ENCODE measurements at regions not wholly inside any gene's neighbourhood (a gene's known extent, or its start where the extent isn't known, plus 50 kb on each side); places are given as distances from the start of the nearest gene placed in this dataset.
A peak's percentile ranks its signal among the peaks of the same experiment; 100 is the strongest.

DNA sequence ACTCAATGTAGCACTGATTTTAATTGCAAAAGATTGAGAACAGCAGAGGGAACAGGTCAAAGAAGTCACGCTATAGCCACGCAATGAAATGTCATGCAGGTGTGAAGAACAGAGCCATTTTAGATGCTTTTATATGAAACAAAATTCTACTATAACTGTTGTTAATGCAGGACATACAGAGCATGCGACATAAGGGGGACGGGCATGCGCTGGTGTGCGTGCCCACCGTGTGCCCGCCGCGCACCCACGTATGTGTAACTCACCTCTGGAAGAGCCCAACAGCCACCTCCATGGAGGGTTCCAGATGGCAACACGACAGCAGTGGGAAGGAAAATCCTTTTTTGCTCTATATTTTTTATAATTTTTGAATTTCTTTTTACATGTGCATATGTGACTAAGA, 410.0 kb upstream of the RNF32 start:
- no peak for DNase-seq

DNA sequence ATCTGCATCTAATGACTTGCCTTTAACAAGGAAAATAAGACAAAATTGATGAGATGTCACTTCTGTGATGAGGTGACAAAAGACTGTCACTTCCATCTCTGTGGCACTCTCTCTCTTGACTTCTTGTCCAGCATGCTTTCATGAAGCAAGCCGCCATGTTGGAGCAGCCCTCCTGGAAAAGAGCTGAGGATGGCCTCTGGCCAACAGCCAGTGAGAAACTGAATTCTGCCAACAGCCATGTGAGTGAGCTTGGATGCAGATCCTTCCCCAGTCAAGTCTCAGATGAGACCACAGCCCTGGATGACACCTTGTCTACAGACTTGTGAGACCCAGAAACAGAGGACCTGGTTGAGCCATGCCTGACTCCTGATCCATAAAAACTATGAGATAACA, 412.6 kb upstream of the SHH start:
- DNase-seq: no peak

DNA sequence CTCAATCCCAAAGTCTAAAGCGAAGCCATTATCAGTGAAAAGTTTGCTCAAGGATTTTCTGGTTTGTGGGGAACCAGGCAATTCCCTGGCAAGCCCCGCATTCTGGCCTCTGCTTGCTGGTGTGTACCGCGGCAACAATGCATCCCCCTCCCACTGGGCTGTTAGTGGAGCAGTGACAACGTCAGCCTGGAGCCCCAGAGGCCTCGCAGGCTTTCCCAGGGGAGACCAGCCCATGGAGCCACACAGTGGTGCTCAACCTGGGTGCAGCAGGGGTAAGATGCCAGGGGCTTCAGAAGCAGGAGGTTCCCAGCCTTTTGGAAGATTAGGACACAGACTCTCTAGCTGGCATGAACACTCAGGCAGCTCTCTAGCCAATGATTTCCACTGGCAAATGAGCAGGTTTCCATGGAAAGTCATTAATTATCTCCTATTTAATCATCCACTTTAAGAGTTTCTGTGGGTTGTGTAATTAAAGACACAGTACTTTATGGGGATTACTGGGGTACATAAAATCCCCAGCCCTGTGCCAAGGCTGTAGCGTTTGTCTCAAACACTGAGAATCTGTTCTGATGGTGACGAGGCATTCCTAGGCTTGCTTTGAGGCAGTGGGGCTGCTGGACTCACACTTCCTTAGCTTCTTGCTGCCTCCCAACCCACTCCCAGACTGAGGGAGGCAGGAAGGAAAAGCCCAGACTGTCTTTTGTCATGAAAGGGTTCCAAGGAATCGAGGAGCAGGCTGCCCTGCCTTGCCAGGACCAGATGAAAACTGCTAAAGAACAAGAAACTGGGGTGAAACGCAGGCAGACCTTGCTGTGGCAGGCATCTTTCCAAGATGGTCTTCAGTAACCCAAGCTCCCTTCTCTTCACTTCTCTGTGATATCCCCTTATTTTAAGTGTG, 411.9 kb upstream of the SHH start:
- DNase-seq: peak in 2 of 51 donors; percentile 2 to 10

DNA sequence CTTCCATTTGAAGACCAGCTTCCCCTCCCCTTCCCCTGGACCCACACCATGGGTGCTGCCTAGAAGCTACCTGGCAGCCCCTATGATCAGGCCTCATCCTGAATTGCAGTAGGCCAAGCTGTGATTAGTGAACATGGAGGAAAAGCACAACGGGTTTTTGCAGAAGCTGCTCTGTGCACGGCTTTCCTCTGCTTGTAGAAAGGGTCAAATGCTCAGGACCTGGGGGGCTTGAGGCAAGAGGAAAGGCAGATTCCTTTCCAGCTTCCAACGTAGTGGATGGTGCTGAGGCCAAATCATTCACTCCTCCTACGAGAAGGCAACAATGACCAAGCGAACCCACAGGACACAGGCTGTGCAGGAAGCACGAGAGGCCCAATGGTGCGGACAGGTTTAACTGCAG, 410.3 kb upstream of the SHH start:
- DNase-seq: no peak

DNA sequence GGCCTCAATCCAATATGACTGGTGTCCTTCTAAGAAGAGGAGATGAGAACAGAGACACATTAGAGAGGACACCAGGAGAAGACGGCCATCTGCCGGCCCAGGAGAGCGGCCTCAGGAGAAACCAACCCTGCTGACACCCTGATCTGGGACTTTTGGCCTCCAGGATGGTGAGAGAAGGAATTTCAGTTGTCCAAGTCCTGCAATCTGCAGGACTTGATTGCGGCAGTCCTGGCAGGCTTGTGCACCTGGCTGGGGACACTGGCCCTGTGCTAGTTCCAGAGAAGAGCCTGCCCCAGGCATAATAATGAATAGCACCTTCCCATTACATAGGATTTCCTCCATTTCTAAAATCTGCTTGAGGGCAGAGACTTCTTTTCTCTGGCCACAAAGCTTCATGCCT, 409.9 kb upstream of the SHH start:
- DNase-seq: no peak

DNA sequence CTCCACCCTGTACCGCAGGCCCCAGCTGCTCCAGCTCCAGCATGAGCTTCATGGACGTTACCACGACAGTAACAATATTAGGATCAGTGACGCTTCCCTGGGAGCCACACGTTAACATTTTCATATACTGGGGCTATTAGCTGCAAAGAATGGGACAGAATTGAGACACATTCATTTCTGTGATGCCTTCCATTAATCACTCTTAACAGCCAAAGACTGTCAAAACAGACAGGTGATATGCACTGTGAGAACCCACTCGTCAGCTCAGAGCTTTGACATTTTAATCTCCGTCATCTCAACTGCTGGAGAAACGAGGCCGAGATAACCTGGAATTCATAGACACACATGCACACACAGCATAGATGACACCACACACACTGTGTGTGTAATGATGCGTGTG, 408.4 kb upstream of the SHH start:
- no peak for DNase-seq

DNA sequence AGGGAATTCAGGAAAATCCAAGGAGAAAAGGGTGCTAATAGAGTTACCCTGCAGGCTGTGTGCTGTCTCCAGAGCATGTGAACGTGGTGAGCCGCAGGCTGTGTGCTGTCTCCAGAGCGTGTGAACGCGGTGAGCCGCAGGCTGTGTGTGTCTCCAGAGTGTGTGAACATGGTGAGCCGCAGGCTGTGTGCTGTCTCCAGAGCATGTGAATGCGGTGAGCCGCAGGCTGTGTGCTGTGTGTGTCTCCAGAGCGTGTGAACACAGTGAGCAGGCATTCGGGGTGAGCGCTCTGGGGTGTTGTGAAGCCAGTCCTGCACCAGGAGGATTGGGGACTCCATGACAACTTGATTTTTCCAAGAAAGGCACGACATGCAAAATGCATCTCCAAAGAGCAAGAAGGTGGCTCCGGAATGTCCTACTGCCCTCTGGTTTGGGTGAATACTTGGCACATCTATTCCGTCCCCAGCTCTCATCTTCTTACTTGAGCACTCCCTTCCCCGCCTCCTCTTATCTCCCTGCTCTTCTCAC, 407.9 kb upstream of the SHH start:
- DNase-seq: no peak

DNA sequence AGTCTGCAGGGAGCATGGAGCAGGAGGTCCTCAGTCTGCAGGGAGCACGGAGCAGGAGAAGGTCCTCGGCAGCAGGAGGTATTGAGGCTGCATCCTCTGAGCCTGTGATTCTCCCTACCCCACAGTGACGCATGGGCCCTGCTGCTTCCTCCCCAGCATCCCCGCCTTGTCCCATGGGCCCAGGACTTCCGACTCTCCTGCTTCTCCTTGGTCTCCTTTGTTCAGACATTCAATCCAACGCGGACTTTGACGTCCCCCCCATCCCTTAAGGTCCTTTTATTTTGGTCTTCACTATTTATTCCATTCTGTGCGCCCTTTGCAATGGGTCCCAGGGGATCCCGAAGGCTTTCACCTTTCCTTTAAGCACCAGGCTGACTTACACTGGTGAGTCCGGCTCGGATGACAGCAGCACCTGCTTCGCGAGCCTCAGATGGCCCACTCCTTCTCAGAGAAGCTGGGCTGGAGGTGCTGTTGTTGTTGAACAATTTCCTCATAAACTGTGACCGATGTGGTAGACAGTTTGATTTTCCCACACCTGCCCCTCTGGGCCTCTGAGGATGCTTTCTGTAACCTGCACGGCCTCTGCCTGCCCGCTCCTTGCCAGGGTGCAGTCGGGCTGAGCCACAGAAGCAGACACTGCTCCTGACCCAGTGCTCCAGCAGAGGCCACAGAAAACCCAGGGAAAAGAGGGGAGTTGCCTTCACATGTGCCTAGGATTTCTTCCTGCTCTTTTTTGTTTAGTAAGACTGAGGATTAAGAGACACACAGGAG, 407.2 kb upstream of the SHH start:
- DNase-seq: no peak

DNA sequence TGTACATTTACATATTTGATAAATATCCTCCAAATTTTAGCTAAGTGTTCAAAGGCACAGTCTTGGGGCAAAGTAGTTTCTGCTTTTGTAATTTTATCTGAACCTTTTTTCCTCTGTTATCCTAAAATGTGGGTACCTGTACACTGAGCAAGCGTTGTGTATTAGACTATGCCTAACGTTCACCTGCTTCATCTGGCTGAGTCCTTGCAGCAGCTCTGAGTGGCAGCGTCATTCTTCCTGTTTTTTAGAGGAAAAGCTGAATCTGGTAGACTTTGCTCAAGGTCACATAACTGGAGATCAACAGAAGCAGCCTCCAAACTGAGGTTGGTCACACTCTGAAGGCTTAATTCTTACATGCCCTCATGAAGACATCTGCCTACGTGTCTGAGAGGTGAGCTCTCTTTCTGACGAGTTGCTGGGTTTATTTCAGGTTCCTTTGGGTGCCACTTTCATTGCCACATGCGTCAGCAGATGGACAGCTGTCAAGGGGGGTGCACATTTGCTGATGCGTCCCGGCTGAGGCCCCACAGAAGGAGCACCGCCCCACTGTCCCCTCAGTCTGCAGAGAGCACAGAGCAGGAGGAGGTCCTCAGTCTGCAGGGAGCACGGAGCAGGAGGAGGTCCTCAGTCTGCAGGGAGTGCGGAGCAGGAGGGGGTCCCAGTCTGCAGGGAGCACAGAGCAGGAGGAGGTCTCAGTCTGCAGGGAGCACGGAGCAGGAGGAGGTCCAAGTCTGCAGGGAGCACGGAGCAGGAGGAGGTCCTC, 406.5 kb upstream of the SHH start:
- DNase-seq: no peak

DNA sequence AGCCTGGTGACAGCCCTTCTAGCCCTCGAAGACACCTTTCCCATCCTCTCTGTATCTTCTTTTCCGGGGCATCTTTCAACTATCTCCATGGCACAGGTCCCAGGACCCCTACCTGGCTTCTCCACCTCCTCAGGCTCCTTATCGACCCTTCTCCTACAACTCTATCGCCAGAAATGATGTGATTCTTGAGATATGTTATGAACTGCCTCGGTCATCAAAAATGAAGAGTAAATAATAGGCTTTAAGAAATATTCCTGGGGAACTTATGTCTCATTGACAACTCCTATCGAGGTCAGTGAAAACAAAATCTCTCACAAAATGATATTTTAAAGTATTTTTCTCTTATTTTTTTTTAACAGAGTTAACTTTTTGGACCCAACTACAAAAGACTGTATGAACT, 405.5 kb upstream of the SHH start:
- no peak for DNase-seq

DNA sequence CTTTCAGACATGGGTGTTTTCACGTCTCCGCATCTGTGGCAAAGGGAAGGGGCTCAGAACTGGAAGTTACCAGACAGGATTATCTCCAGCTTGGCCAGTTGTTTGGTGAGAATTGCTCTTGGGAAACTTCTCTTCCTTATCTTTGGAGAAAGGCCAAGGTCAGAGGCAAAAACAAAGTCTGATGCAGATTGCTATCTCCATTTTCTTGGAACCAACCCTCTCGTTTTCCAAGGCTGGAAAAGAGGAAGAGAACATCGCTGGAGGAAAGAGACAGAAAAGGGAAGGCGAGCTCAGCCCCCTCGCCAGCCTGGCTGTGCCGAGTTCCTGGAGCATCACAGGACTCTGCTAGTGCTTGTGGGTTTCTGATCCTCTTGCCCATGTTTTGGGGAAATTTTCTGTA, 396.8 kb upstream of the SHH start:
- DNase-seq: no peak

DNA sequence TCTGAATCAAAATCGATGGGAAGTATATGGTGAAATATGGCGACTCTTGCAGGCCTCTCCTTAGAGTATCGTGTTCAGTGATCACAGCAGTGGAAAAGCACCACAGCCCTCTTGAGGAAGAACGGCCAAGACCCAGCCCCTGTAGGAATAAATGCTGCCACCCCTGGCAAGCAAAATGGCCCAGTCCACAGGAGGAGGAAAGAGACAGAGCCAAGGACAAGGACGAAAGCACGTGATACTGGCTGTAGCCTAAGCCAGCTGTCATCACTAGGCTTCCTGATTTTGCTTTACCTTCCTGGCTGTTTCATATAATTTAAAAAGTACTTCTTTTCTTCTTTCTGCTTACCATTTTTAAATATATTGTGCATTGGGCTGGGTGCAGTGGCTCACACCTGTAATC, 395.0 kb upstream of the SHH start:
- no peak for DNase-seq

DNA sequence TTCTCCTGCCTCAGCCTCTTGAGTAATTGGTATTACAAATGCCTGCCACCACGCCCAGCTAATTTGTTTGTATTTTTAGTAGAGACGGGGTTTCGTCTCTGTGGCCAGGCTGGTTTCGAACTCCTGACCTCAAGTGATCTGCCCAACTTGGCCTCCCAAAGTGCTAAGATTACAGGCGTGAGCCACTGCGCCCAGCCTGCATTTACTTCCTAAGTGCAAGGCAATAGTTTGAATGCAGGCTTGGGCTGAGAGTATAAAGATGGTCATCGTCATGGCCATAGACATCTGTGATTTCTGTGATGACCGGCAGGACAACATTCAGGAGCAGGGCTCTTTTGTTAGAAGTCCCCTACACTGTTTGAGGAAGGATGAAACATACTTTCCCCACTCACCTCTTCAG, 393.9 kb upstream of the SHH start:
- no peak for DNase-seq

DNA sequence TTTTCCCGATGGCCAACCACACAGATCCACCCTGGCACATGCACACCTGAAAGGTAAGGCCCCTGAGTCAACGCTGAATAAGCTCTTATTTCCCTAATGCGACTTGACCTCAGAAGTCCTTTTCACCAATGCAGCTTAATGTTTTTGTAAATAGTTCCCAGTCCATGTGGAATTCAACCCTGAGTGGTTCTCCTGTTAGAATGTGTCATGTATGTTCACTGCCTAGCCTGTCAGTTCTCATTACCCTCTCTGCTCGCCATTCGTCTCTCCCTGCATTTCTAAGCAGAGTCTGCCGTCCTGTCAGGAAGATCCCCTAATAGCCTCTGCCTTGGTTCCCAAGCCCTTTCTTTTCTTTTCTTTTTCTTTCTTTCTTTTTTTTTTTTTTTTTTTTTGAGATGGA, 392.6 kb upstream of the SHH start:
- no peak for DNase-seq

DNA sequence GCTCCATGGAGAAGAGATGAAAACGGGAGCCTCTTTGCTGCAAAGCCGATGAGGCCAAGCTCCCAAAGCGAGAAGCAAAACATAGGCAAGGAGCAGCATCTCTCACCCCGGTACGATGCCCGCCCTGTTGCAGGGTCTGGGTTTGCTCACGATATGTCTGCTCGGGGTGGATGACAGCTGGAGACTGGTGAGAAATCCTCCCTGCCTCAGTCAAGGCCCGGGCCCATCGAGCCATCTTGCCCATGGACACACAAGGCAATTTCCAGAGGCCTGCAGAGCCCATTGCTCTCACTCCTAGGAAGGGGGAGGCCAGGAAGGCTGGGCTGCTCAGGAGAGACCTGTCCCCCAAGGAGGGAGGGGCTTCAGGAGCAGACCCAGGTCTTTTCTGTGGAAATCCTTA, 391.7 kb upstream of the SHH start:
- DNase-seq: no peak

DNA sequence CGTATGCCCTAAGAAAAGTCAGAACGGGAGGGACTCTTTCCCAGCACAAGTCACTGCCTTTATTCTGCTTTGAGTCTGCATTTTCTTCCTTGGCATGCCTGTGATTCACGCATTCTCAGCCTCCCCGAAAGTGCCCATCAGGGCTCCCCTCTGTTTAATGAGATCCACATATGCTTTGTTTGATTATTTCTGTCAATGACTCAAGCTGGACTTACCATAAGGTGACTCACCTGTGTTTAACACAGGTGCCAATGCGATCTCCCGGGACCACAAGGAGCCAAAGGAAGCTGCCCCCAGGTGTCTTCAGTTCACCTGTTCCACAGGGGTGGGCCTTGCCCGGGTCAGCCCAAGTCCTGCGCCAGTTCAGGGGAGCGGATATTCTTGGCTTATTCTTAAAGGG, 386.0 kb upstream of the SHH start:
- no peak for DNase-seq

DNA sequence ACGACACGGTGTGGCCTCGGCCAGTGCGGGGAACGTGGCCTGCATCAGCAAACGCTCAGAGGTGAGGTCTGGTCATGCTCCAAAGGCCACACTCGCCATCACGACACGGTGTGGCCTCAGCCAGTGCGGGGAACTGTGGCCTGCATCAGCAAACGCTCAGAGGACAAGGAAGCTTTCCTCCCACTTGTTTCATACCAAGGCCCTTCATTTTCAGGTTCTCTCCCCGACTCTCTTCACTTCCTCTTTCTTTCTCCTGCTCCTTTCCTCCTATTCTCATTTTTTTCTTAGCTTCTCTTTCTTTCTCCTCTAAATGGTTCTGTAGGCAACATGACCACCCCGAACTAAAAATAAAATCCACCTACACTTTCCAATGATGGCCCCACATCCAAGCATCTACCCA, 384.4 kb upstream of the SHH start:
- DNase-seq: no peak

DNA sequence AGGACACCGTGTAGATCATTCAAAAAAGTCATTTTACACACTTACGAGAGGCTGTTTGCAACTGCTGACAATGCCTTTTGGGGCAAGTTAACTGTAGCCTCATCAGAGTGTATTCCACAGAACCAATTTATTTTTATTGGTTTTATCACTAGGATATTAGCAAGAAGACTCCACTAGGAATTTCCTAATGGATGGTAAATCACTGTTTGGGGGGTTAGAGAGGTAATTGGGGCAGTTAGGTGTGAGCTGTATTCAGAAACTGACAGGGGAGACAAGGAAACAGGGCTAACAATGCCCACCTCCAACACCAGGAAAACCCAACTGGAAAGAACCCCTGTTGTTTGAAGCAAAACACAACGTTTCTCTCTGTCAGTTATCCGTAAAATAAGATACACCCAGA, 383.0 kb upstream of the SHH start:
- DNase-seq: no peak

DNA sequence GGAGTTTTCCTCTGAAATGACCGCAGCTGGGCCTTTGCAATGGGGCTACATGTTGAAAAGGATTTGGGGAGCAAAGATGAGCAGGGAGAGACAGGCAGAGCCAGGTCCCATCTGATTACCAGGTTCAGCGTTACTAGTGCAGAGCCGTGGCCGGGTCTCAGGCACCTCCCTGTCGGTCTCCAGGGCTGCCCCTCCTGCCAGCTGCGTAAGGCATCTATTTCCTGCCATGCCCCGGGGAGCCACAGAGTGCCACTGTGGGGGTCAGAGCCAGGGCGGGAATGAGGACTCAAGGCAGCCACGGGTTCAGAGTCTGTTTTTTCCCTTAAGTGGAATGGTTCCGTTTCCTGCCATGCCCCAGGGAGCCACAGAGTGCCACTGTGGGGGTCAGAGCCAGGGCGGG, 382.6 kb upstream of the SHH start:
- DNase-seq: no peak

DNA sequence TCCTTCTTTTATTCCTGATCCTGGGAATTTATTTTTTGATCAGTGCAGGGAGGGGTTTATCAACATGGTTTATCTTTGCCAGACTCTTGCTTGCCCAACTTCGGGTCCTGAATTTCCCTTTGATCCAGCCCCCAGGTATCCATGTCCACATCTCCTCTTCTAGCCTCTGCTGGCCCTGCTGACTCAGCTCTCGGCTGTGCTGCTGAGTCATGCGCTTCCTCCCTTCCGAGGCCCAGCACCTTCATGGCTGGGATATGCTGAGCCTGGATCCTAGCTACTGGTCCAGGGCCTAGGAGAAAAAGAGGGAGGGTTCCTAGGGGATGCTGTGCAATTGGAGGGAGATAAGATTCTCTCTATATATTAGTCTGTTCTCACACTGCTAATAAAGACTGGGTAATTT, 380.7 kb upstream of the SHH start:
- no peak for DNase-seq

DNA sequence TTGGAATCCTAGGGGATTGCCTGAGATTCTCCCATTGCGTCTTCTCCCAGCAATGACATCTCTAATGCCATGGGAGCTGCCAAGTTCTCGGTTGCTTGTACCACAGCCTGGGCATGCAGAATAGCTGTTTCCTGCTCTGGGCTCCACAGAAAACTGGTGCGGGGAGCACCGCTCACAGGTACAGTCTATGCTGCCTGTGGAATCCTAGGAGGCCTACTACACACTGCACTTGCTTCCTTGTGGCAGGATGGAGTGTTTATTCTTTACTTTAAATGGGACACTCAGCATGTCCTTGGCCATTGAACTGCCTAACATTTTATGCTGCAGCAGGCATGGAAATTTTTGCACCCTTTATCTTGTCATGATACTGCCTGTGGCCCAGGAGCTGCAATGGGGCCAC, 378.8 kb upstream of the SHH start:
- DNase-seq: no peak

DNA sequence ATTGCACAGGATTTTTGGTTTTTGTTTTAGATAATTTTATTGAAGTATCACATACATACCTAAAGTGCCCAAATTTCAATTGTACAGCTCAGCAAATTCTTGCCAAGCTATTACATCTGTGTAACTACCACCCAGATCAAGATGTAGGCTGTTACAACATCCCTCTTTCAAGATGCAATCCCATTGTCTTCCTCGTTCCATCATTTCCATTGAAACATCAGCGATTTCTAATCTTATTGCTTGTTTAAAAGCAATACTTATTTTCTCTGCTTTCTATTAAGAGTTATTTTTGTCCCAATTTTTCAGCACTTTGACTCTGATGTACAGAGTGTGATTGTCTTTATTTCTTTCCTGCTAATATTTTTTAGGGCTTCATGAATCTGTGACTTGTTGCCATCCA, 372.8 kb upstream of the SHH start:
- no peak for DNase-seq
